Endothelial cell of umbilical vein (primary cell): ENCODE measurements at regions not wholly inside any gene's neighbourhood (a gene's known extent, or its start where the extent isn't known, plus 50 kb on each side); places are given as distances from the start of the nearest gene placed in this dataset.

Source experiments
- BruUV-seq: library from RNA; stranded (reverse); fragments of 400-500 nt; replicated peaks from 2 replicates; lab custom pipeline; 2021; lab: Mats Ljungman, UMichigan
- CTCF ChIA-PET: fragments of 300-600, 350-600 bp; sonication (Branson Sonifier 250); formaldehyde crosslinking; loops from one replicate; lab custom pipeline; 2021; ENCODE audit warnings: antibody characterized with exemption, inconsistent platforms; lab: Charles Lee
- POLR2A ChIA-PET: fragments of 300-600, 350-600 bp; sonication (Branson Sonifier 250); formaldehyde crosslinking; loops from one replicate; lab custom pipeline; 2021; ENCODE audit warnings: antibody characterized with exemption, inconsistent platforms; lab: Charles Lee
- DNase-seq: peaks from one replicate; pipeline ENCODE4 v3.0.0-alpha.2; 2011; ENCODE audit warnings: low read depth, low spot score
- FAIRE-seq: peaks from 2 replicates; lab custom pipeline; 2011; peaks lifted over from hg19 to GRCh38; lab: Jason Lieb, UNC
- H2AFZ ChIP-seq: 2 replicates; pipeline ENCODE4 v1.6.0; 2012; ENCODE audit warnings: low read depth, low read length, control low read depth, inconsistent platforms
- H3K27ac ChIP-seq: 2 replicates; pipeline ENCODE4 v1.5.1; 2011; ENCODE audit warnings: low read depth, mild to moderate bottlenecking, control low read depth, low read length, moderate library complexity; ENCODE audit not compliant: insufficient read depth
- H3K27me3 ChIP-seq, 2 experiments: 2 replicates each; pipeline versions ENCODE4 v1.6.0 to v1.6.1; 2011; ENCODE audit warnings: low read length in 2 of 2, mixed read lengths in 1 of 2; ENCODE audit not compliant: control insufficient read depth in 2 of 2, insufficient read depth in 2 of 2
- H3K36me3 ChIP-seq, 2 experiments: 2 replicates in 1 of 2; 3 replicates in 1 of 2; pipeline ENCODE4 v1.5.1; 2011; ENCODE audit warnings: low read length in 2 of 2, mild to moderate bottlenecking in 1 of 2, moderate library complexity in 1 of 2; ENCODE audit not compliant: control insufficient read depth in 2 of 2, insufficient read depth in 2 of 2; ENCODE audit errors: extremely low read depth in 1 of 2
- H3K4me1 ChIP-seq: 3 replicates; pipeline ENCODE4 v1.5.1; 2011; ENCODE audit warnings: mild to moderate bottlenecking, low read length; ENCODE audit not compliant: control insufficient read depth, insufficient read depth; ENCODE audit errors: extremely low read depth
- H3K4me2 ChIP-seq: 2 replicates; pipeline ENCODE4 v1.6.1; 2011; ENCODE audit warnings: low read length, control low read depth, mixed read lengths; ENCODE audit not compliant: insufficient read depth
- H3K4me3 ChIP-seq, 3 experiments: fragments of 200-600 bp in 1 of 3; sonication (generic), shearing (Covaris generic) in 1 of 3; replicated peaks in 1 of 3; 2 replicates each; pipeline ENCODE4 v1.5.1; 2011 to 2016; ENCODE audit warnings: control low read depth in 3 of 3, low read length in 3 of 3, mild to moderate bottlenecking in 2 of 3, inconsistent platforms in 1 of 3, low read depth in 1 of 3, moderate library complexity in 1 of 3; ENCODE audit not compliant: insufficient read depth in 1 of 3
- H3K79me2 ChIP-seq: 2 replicates; pipeline ENCODE4 v1.6.0; 2012; ENCODE audit warnings: low read length, inconsistent platforms; ENCODE audit not compliant: control insufficient read depth, insufficient read depth
- H3K9ac ChIP-seq: replicated peaks from 2 replicates; pipeline ENCODE3; 2011; ENCODE audit warnings: low read length, control low read depth; ENCODE audit not compliant: insufficient read depth; ENCODE audit errors: extremely low read depth
- H3K9me1 ChIP-seq: replicated peaks from 3 replicates; pipeline ENCODE4 v1.6.0; 2011; ENCODE audit warnings: mild to moderate bottlenecking, low read length; ENCODE audit not compliant: control insufficient read depth, insufficient read depth; ENCODE audit errors: extremely low read depth
- H3K9me3 ChIP-seq: replicated peaks from 2 replicates; pipeline ENCODE4 v1.5.1; 2012; ENCODE audit warnings: low read length, inconsistent platforms; ENCODE audit not compliant: control insufficient read depth, insufficient read depth
- H4K20me1 ChIP-seq: replicated peaks from 2 replicates; pipeline ENCODE3; 2011; ENCODE audit warnings: mild to moderate bottlenecking, low read length; ENCODE audit not compliant: control insufficient read depth, insufficient read depth; ENCODE audit errors: extremely low read depth
- EZH2 ChIP-seq: IDR thresholded peaks from 2 replicates; pipeline ENCODE4 v1.6.1; 2012; ENCODE audit warnings: borderline replicate concordance, low read depth, mild to moderate bottlenecking, moderate library complexity, low read length, inconsistent platforms; ENCODE audit not compliant: severe bottlenecking
- FOS ChIP-seq: IDR thresholded peaks from 2 replicates; pipeline ENCODE4 v1.6.1; 2011; ENCODE audit warnings: mild to moderate bottlenecking, low read length, moderate library complexity, borderline replicate concordance; ENCODE audit not compliant: insufficient read depth
- GATA2 ChIP-seq: IDR thresholded peaks from 2 replicates; pipeline ENCODE4 v1.7.0; 2011; ENCODE audit warnings: low read depth, mild to moderate bottlenecking, moderate library complexity, mixed read lengths, low read length; ENCODE audit not compliant: insufficient read length, insufficient read depth
- JUN ChIP-seq: IDR thresholded peaks from 2 replicates; pipeline ENCODE4 v1.6.1; 2011; ENCODE audit warnings: borderline replicate concordance, low read depth; ENCODE audit not compliant: insufficient read length, insufficient read depth
- MYC ChIP-seq: IDR thresholded peaks from one replicate; pipeline ENCODE4 v1.6.1; 2011; ENCODE audit warnings: mild to moderate bottlenecking, low read depth, low read length
- POLR2A ChIP-seq: IDR thresholded peaks from 2 replicates; pipeline ENCODE4 v1.6.1; 2012; ENCODE audit warnings: low read depth, mild to moderate bottlenecking, control low read depth, low read length
- POLR2AphosphoS5 ChIP-seq: IDR thresholded peaks from 2 replicates; pipeline ENCODE4 v1.6.1; 2012; ENCODE audit warnings: low read depth, mild to moderate bottlenecking, control low read depth, low read length, moderate library complexity; ENCODE audit not compliant: insufficient read depth
- dilution Hi-C: fragments of 300-500 bp; cut with MboI; formaldehyde crosslinking; loops from one replicate; pipeline ENCODE4 v1.15.0; 2019; ENCODE audit warnings: low sequenced_read_pairs; ENCODE audit not compliant: extremely low pct_ligation_motif_present
- intact Hi-C: fragments of 100-400 bp; cut with micrococcal nuclease; formaldehyde crosslinking; loops from one replicate; pipeline ENCODE4 v1.10.0; 2022
- TF ChIP-seq, protein P1 (sequence below), 2 donors: IDR thresholded peaks; 1 replicate in 1 of 2; 2 replicates in 1 of 2; pipeline ENCODE4 v1.5.1; 2011; ENCODE audit warnings: low read length in 2 of 2, mild to moderate bottlenecking in 2 of 2, moderate library complexity in 2 of 2, control low read depth in 1 of 2, inconsistent platforms in 1 of 2, low read depth in 1 of 2; ENCODE audit not compliant: insufficient read depth in 1 of 2; ENCODE audit errors: extremely low read depth in 1 of 2
- TF ChIP-seq, protein P2 (sequence below): IDR thresholded peaks from 2 replicates; pipeline ENCODE4 v1.6.1; 2011; ENCODE audit not compliant: insufficient read depth, insufficient read length

DNA sequence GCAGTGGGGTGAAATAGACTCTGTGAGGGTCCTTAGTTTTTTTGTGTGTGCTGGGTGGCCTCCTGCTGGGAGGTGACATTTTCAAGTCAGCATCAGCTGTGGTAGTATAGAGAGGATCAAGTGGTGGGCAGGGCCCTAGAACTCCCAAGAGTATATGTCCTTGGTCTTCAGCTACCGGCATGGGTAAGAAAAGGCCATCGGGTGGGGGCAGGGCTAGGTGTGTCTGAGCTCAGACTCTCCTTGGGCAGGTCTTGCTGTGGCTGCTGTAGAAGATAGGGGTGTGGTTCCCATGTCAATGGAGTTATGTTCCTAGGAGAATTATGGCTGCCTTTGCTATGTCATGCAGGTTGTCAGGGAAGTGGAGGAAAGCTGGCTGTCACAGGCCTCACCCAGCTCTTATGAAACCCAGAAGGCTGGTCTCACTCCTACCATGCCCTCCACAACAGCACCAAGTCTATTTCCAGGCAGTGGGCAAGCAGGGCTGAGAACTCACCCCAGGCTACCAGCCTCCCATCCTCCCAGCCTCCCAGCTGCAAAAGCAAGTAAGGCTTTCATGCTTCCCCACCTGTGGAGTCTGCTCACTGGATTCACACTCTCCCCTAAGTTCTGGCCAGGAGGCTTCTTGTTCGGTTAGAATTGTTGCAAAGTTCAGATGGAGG is 130.6 kb upstream of the SOX1 start:
- no peaks in the 10 kb centered on the region for H3K79me2 ChIP-seq
- no peak overlapping the region for H3K9ac ChIP-seq
- DNase-seq (no peak), FAIRE-seq (no peak)
- no peaks in the 10 kb centered on the region for H3K9me1 ChIP-seq
- no peak overlapping the region for H3K4me3 ChIP-seq
- POLR2A ChIA-PET = no interaction called here
- no peak overlapping the region for H3K4me2 ChIP-seq
- H3K27ac ChIP-seq = no peak overlapping the region
- no peak for TF ChIP-seq GATA2
- TF ChIP-seq EZH2 = no peak
- no peak for TF ChIP-seq POLR2AphosphoS5
- TF ChIP-seq MYC = no peak
- TF ChIP-seq, protein P1, sequence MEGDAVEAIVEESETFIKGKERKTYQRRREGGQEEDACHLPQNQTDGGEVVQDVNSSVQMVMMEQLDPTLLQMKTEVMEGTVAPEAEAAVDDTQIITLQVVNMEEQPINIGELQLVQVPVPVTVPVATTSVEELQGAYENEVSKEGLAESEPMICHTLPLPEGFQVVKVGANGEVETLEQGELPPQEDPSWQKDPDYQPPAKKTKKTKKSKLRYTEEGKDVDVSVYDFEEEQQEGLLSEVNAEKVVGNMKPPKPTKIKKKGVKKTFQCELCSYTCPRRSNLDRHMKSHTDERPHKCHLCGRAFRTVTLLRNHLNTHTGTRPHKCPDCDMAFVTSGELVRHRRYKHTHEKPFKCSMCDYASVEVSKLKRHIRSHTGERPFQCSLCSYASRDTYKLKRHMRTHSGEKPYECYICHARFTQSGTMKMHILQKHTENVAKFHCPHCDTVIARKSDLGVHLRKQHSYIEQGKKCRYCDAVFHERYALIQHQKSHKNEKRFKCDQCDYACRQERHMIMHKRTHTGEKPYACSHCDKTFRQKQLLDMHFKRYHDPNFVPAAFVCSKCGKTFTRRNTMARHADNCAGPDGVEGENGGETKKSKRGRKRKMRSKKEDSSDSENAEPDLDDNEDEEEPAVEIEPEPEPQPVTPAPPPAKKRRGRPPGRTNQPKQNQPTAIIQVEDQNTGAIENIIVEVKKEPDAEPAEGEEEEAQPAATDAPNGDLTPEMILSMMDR (IDR thresholded peaks at IDR 0.05; ENCODE audit: extremely low read depth in 1 of 2, insufficient read depth in 1 of 2, low read depth in 1 of 2, low read length in 2 of 2) = no peak
- no peak for TF ChIP-seq JUN
- no peak for TF ChIP-seq POLR2A
- no peak for TF ChIP-seq FOS
- TF ChIP-seq, protein P2, sequence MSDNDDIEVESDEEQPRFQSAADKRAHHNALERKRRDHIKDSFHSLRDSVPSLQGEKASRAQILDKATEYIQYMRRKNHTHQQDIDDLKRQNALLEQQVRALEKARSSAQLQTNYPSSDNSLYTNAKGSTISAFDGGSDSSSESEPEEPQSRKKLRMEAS = no peak
- no peaks in the 10 kb centered on the region for H3K27me3 ChIP-seq
- no peak overlapping the region for H2AFZ ChIP-seq
- H4K20me1 ChIP-seq = no peaks in the 10 kb centered on the region
- CTCF ChIA-PET = no interaction called here
- no TSS peak for BruUV-seq
- intact Hi-C loops = no loop called here
- dilution Hi-C loops = no loop called here
- no peaks in the 10 kb centered on the region for H3K36me3 ChIP-seq
- H3K9me3 ChIP-seq = no peaks in the 10 kb centered on the region
- no peaks in the 10 kb centered on the region for H3K4me1 ChIP-seq
